Left hindlimb (tissue), 1 donor: ENCODE measurements at regions not wholly inside any gene's neighbourhood (a gene's known extent, or its start where the extent isn't known, plus 50 kb on each side); places are given as distances from the start of the nearest gene placed in this dataset.
A peak's percentile ranks its signal among the peaks of the same experiment; 100 is the strongest.

Experiments
- DNase-seq: peaks from one replicate; pipeline ENCODE4 v3.0.0-alpha.2; 2018

DNA sequence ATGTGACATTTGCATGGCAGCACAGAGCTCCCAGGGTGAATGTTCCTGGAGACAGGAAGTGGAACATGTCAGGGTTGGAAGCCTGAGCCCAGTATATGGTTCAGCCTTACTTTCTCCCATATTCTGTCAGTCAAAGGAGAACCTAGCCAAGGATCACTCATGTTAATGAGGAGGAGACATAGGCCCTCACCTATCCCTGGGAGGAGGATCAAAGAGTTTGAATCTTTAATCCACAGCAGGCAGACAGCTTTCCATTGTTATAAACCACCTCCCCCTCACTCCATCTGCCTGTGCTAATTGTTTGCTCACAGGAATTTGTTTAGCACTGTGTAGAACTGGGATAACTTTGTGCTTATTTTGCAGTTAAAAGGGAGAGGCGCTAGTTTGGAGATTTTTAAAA, 1069.1 kb downstream of the EFNB2 start:
- DNase-seq, result no peak

DNA sequence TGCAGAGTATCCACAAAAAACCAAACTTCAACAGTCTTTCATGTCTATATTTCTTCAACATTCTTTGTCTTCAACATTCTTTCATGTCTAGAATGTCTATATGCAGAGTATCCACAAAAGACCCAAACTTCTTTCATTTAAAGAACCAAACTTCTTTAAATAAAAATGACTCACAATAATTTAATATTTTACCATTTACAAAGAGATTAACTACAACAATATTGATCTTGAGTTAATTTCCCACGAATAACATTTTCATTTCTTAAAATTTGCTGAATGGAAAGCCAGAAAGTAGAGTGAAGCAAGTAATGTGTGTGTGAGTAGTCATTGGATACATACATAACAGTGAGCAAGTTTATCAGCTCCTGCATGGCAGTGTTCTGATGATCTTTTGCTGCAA, 1069.7 kb downstream of the EFNB2 start, which contains the start of gene DAOA:
TSS of gene DAOA (plus strand) at position 301 of the 400 bp plus-strand sequence.
- DNase-seq, result no peak

DNA sequence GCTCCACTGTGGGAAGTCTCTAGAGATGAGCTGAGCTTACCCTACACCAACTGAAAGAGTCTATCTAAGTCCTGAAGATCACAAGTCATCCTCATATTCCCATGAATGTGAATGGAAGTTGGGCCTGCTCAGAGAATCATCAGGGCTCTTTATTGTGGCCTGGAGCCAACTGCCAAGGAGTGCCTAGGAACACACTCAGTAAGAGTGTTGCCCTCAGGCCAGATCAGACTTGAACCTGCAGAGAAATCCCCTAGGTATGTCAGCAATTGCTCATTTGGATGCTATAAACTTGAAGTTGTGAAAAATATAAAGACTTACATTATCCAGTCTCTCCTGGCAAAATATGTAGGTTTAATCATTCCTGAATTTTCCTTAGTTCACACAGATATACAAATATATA, 1070.2 kb downstream of the EFNB2 start:
- no peak for DNase-seq

DNA sequence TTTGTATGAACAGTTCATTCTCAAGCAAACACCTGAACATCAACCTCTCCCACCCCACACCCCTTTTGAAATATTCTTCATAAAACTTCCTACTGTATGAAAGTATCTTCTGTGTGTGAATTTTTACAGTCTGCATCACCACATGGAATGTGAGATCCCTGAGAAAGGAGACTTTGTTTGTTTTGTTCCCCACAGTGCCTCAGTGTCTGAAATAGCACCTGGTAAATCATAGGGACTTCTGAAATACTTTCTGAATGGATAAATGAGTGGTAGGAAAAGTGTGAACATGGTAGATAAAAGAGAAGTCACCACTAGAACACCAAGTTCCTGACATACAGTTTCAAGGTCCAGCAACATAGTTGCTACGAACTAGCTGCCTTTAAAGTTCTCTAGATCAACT, 1071.2 kb downstream of the EFNB2 start:
- DNase-seq, result no peak

DNA sequence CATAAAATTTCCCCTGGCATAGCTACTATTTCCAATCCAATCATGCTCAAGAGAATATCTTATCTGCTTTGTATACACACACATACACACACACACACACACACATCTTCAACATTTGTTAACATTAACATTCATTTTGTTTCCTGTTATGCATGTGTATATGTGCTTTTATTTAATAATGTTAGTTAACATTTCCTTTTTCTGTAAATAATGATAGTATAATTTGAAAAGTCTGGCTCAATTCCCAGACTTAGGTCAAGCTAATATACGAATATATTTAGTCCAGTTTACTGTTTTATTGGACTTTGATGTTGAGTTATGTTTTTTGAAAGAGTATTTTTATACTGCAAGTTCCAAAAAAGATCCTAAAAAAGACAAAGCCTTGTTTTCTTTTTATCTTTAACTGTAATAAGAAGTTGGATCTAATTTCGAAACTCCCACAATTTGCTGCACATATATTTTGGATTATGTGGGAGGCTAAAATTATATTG, 1072.4 kb downstream of the EFNB2 start:
- no peak for DNase-seq

DNA sequence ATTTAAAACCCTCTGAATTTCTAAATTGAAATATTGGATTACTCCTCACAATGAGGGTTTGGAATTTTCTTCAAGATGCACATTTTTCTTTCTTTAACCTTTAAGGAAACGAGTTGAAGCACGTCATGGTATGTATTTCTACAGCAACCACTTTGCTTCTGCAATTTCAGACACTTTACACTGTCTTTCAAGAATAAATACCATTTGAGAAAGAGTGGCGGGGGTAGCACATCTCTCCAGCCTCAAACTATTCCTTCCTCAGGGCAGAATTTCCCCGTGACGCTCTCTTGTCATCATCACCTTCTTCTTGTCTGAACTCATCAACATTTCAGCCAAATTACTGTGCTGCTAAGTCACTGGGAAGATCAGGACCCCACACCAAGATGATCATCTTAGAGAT, 1073.4 kb downstream of the EFNB2 start:
- no peak for DNase-seq

DNA sequence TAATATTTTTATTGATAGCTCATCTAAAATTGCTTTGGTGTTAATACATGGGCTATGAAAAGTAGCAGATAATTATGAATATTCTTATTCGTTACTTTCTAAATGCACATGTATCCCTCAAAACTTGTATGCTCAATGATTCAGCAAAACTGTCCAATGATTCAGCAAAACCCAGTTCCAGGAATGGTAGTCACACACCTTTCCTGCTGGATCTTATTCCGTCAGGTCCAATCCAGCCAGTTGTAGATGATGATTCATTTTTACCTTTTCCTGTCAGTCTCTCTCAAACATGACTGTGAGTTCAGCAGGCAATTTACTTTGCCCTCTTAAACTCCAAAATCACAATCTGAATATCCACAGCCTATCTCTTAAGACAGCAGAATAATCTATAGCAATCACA, 1082.6 kb downstream of the EFNB2 start:
- DNase-seq, result no peak

DNA sequence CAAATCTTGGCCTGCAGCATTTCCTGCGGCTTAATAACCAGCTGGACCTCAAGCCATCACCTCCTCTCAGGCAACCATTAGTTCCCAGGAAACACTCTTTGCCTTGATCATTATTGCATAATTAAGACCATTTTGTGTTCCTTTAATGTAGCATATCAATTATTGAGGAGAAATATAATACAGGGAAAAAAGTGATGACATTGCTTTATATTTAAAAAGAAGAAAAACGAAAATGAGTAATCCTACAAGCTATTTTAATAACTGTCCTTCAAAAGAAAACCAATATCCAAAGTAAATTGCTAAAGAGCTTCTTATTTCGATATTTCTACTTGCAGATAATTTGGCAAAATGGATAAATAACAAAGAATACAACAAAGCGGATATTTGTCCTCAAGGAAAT, 1084.7 kb downstream of the EFNB2 start:
- no peak for DNase-seq

DNA sequence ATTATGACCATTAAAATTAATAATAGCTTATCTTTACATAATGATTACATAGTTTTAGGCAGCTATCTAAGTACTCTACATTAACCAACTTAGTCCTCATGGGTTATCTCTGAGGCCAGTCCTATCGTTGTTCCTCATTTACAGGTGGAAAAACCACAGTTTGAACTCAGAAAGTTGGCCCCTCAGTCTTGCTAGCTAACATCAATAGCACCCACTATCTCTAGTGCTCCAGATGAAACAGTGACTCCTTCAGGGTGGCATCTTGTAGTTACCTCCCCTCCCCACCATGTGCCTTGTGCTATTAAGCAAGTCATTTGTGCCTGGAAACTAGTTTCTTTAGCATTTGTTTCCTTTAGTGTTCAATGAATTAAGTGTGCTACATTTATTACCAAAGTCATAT, 1086.7 kb downstream of the EFNB2 start:
- no peak for DNase-seq

DNA sequence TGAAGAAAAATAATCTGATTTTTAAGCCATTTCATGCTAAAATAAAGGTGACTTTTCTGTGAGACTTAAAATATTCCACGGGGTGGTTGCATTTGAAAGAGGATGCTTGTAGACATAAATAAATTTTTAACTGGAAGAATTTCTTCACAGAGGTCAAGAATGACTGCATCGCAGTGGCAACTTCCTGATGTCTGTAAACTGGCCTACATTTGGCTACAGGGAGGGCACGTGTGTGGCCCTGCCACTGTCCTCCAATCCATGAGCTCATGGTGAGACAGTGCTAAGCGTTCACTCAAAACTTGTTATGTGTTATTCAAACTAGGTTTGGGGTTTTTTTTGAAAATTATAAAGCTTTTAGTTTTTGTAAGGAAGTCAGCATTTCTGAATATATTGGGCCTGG, 1089.3 kb downstream of the EFNB2 start:
- DNase-seq, result no peak

DNA sequence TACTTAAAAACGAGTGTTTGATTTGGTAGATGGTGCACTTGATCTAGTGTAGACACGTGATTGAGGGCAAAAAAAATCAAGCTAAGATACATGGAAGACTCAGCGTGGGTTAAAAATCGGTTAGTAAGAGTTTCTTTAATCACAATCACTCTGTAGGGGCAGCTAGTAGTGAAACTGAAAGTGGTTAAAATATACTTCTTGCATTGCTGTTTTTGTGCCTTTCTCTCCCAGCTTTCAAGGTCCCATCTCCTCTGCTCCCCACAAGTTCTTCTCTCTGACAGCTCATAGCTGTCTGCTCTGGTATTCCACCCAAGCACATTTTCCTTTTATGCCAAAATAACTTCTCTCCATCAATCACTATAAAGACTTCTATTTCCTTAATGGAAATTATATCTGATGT, 1089.7 kb downstream of the EFNB2 start:
- DNase-seq, result no peak

DNA sequence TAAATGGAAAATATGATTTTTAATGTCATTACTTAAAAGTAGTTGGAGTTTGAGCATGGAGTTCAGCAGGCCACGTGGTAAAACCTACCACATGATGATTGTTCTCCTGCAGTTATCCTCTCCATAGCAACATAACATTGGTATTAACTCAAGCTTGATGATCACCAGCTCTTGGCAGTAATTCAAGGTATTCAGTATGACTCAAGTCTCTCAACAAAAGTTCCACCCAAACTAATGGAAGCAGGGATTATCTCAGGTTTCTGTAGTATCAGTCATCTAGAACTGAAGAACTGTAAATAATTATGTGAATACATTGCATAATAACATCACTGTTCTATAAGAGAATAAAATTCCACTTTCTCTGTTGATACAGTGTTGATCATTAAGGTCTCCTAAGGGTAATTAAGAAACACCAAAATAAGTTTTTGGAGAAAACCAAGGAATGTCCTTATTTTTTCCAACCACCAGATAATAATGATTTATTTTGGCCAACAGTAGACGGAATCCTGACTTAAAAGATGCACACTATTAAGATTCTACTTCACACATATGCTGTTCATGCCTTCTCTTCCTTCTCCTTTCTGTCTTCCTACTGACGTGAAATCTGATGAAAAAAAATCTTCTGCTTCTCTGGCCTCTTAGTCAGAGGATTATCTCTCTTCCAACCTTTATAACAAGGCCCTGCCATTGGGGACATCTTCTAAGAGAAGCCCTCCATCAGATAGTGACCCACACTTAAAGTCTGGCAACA, 1092.3 kb downstream of the EFNB2 start:
- DNase-seq, result no peak

DNA sequence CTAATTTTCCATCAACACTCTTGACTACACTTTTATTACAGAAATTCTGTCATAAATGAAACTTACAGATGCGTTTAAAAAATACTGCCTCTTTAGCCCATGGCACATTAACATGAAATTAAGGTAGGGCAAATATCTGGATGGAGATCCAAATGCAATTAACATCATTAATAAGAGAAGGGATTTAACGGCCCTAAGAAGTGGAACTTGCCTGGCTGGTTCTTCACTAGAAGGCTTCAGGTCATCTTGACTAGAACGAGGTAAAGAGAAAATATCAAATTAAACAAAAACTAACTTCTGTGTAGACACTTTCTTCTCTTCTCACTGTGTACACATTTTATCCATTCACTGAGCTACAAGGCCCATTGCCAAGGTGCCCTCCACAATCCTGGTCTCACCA, 1093.4 kb downstream of the EFNB2 start:
- DNase-seq, result no peak

DNA sequence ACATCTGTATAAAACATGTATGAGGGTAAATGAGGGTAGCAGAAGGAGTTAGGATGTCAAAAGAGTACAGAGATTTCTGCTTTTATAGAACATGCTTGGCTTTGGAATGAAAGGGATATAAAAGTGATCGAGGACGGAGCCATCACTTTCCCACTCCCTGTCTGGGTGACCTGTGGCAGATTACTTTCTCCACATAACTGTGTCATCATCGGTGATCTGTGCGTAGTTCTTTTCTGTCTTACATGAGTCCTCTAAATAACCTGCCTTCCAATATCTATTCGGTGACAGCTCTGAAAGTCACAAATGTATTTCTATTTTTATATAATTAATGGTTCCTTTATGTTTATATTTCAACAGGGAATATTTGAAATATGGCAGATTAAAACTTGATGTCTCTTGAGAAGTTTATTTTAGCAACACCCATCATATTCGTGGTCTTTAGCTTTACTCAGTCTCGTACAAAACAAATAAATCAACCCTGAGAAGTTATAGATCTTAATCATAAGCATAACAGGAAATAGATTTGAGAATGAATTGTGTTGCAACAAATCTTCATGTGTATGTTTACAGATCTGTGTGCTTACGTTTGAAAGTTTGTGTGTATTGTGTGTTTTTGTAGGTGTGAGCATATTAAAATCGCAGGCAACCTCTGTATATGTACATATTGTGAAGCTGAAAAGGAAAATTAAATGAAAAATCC, 1094.3 kb downstream of the EFNB2 start:
- DNase-seq, result no peak

DNA sequence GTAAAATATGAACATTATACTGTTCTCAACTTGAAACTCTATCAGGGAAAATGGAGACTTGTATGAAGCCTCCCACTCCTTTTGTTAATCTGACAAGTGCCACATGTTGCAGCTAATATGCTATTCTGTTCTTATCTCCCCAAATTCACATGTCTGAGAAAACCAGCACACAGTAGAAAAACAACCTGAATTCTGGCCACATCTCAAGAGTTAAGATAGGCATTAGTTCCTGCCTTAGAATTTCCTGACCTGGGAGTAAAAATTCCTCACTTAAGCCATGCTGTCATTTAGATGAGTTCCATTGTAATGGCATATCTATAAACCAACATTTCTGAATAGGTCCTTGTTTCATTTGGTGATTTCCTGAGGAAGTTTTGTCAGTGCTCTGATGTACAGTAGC, 1098.5 kb downstream of the EFNB2 start:
- DNase-seq, result no peak

DNA sequence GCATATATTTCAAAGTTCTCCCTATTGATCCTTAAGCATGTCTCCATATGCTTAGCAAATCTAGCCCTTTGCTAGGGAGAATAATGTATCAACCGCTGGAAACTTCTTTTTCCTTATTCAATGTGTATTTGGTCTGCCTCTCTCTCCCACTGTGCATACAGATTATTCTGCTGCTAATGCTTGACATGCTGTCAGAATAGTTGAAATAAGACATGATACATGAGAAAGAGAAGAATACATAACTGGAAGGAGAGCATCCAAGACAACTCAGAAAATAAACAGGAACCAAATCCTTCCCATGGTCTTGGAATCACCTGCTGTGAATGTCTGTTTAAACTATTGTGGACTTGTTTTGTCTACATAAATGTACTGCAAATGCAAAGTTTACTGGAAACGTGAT, 1103.0 kb downstream of the EFNB2 start:
- no peak for DNase-seq

DNA sequence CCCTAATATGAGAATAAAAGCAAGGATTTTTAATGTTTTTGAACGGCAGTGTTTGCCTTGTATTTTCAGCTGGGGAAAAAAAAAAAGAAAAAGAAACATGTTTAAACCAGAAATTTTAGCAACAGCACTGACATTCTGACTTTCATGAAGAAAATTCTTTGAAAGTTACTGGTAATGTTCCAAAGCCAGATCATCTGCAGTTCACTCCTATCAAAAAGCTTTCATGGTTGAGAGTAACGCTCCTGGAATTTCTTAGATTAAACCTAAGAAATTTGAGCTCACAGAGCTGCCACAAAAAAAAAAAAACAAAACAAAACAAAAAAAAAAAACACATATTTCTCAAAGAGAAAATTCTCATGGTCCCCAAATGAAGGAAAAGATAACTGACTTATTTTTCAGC, 1106.7 kb downstream of the EFNB2 start:
- DNase-seq, result no peak

DNA sequence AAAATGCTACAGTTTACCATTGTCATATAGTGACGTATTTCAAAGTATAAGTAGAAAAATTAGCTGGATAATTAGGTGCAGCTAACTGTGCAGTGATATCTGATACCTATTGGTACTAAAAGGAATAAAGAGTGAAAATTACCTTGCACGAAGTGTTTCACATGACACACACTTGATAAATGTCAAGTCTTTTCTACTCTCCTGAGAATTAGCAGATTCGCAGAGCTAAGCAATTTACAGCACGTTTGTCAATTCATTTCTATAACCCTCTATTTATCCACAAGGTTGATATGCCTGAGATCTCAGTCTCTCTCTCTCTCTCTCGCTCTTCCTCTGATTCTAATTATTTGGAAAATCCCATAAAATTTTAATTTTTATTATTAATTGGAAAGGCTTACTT, 1109.0 kb downstream of the EFNB2 start:
- no peak for DNase-seq

DNA sequence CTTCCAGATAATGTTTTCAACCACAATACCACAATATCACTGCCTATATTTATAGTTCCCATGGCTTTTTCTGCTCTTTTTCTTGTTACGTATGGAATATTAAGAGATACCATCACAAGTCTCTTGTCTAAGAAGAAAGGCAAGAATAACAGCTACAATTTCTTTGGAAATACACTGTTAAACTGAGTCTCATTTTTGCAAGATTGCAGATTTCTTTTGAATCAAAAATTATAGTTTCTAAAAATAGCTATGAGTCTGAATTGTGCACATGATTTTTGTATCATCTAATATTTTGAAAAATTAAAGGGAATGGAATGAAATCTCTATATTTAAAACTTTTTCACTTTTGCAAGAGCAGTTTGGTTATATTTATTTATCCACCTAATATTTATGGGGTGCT, 1120.8 kb downstream of the EFNB2 start:
- DNase-seq, result no peak

DNA sequence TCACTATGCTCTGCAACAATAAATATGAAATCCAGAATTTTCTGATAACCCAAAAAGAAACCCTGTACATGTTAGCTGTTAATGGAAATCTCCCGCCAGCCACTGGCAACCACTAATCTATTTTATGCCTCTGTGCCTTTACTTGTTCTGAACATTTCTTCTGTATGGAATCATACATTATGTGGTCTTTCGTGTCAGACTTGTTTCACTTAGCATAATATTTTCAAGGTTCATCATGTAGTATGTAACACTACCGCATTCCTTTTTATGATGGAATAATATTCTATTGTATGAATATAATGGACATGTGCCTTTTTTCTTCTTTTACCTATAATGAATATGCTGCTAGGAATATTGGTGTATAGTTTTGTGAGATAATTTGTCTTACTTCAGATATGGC, 1123.3 kb downstream of the EFNB2 start:
- DNase-seq, result no peak

DNA sequence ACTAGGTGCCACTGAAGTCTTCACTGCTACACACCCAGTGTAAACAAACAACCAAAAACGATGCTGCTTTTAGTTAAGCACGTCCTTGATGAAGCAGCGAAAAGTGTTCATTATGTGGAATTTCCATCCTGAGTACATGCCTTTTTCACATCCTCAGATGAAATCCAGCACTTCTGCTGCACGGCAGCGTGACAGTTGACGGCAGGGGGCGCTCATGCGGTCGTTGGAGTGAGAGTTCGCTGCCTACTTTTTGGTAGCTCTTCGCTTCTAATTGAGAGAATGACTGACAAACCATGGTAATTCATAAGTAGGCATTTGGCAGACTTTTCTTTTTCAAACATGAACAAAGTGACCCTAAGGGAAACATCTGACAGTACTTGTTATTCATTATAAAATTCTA, 1124.9 kb downstream of the EFNB2 start:
- peak; percentile 32 for DNase-seq

DNA sequence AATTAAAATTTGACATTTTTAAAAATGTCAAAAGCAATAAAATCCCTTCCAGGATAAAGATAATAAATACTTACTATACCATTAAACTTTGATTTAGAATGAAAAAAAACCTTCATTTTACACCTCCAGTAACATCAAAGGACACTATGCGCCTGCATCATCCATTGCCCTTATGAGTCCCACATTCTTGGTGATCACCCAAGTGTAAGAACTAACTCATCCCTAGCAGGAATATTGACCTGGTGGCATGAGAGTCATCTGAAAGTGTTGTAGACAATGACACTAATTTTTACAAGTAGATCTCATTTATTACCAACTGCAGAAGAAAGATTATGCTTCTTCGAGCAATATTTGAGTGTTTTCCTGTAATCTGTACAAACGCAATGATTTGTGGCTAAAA, 1128.9 kb downstream of the EFNB2 start:
- DNase-seq, result no peak

DNA sequence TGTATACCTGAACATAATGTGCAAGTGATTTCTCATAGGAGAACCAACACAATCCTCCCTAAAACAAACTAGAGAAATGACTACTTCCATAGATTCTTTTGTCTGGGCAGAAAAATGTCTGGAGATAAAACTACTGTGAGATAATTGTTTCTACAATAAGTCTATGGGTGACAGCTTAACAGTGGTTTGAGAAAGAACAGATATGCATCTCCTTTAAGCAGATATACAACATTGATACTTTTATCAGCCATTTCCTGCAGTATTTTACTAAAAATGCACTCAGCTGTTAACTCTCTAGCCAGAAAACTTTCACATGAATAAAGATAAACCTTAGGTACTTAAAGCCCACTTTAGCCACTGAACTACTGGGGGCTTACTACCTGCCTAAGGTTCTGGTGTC, 1132.4 kb downstream of the EFNB2 start:
- DNase-seq, result no peak

DNA sequence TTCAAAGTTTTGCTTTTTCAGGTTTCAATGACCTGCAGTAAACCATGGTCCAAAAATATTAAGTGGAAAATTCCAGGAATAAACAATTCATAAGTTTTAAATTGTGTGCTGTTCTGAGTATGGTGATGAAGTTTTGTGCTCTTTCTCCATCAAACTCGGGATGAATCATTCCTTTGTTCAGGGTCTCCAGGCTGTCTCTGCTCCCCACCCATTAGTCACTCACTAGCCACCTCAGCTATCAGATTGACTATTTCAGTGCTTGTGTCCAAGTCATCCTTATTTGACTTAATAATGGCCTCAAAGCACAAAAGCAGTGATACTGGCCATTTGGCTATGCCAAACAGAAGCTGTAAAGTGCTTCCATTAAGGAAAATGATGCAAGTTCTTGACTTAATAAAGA, 1140.4 kb downstream of the EFNB2 start:
- DNase-seq, result no peak

DNA sequence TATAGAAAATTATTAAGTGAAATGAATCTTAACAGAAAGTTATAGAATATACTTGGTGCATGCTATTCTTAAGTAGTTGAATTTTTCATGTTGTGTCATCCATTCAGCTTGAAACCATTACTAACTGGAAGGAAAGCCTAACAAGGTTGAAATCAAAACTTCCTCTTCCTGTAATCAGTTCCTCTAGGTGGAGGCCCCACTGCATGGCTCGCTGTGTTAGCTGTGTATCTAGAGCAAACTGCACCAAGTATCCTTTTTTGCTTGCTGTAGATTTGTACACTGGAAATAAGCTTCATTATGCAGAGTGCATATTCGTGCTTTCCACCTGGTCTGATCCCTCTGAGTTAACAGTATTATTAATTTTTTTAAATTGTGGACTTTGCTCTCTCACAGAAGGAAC, 1146.1 kb downstream of the EFNB2 start:
- DNase-seq, result no peak
